NT2/D1 (cell line): ENCODE measurements at regions not wholly inside any gene's neighbourhood (a gene's known extent, or its start where the extent isn't known, plus 50 kb on each side); places are given as distances from the start of the nearest gene placed in this dataset.

Experiments
- SUZ12 ChIP-seq: IDR thresholded peaks from 2 replicates; pipeline ENCODE4 v1.6.1; 2011; ENCODE audit not compliant: insufficient read length, insufficient read depth; ENCODE audit errors: extremely low read depth
- YY1 ChIP-seq: IDR thresholded peaks from 2 replicates; pipeline ENCODE4 v1.6.1; 2011; ENCODE audit not compliant: insufficient read length, insufficient read depth
- ZNF274 ChIP-seq: IDR thresholded peaks from 2 replicates; pipeline ENCODE4 v1.6.1; 2011; ENCODE audit warnings: mild to moderate bottlenecking, low read depth, low read length

- TF ChIP-seq YY1 = no peak
- TF ChIP-seq ZNF274 = no peak
- TF ChIP-seq SUZ12 = no peak
These were observed 189.3 kb downstream of the POLR1F start for GRCh38 chr7:19519443-19520021.
